Transverse colon (tissue), 4 donors: ENCODE measurements at regions not wholly inside any gene's neighbourhood (a gene's known extent, or its start where the extent isn't known, plus 50 kb on each side); places are given as distances from the start of the nearest gene placed in this dataset.

Experiments
- DNase-seq: peaks from one replicate; pipeline ENCODE4 v3.0.0-alpha.2; 2019
- H3K27ac ChIP-seq, 4 donors: fragments of 200-600 bp; sonication (generic); 2 replicates each; pipeline ENCODE4 v1.5.1; 2016 to 2018; ENCODE audit warnings: inconsistent platforms in 4 of 4
- H3K27me3 ChIP-seq: fragments of 200-600 bp; sonication (generic); 2 replicates; pipeline ENCODE4 v1.5.1; 2017; ENCODE audit warnings: inconsistent platforms
- H3K36me3 ChIP-seq, 4 donors: fragments of 200-600 bp; sonication (generic); 2 replicates each; pipeline ENCODE4 v1.5.1; 2017 to 2019; ENCODE audit warnings: inconsistent platforms in 4 of 4
- H3K4me1 ChIP-seq, 4 donors: fragments of 200-600 bp; sonication (generic); 2 replicates each; pipeline ENCODE4 v1.5.1; 2017 to 2020; ENCODE audit warnings: inconsistent platforms in 4 of 4
- H3K4me3 ChIP-seq, 4 donors: fragments of 200-600 bp; sonication (generic); 1 replicate in 1 of 4; 2 replicates in 3 of 4; pipeline versions ENCODE4 v1.5.1 to v1.6.1; 2017 to 2019; ENCODE audit warnings: inconsistent platforms in 4 of 4
- H3K9me3 ChIP-seq, 2 donors: fragments of 200-600 bp; sonication (generic); 2 replicates each; pipeline ENCODE4 v1.5.1; 2017 to 2019; ENCODE audit warnings: inconsistent platforms in 2 of 2
- EP300 ChIP-seq: sonication (generic); formaldehyde crosslinking; IDR thresholded peaks from one replicate; pipeline ENCODE4 v1.6.1; 2017; ENCODE audit warnings: antibody characterized with exemption, low read depth
- POLR2A ChIP-seq: fragments of 450-650 bp; IDR thresholded peaks from one replicate; pipeline ENCODE4 v1.6.1; 2016; ENCODE audit warnings: antibody characterized with exemption, mild to moderate bottlenecking, moderate library complexity
- POLR2AphosphoS5 ChIP-seq, 3 donors: sonication (generic); formaldehyde crosslinking; IDR thresholded peaks; one replicate each; pipeline ENCODE4 v1.6.1; 2016; ENCODE audit warnings: antibody characterized with exemption in 3 of 3
- WGBS, 2 donors: methylation state at CpG; one replicate each; pipeline ENCODE4 v1.1.5; 2018; ENCODE audit warnings: low coverage in 1 of 2; 5-methylcytosine and 5-hydroxymethylcytosine counted together
- in situ Hi-C, 4 donors: fragments of 200-750 bp; cut with MboI; loops; one replicate each; pipeline versions ENCODE4 v1.15.0 to v1.15.1; 2017; ENCODE audit warnings: low sequenced_read_pairs in 3 of 4, low pct_ligation_motif_present in 1 of 4, low pct_unique_long_range_greater_than_20kb in 1 of 4
- intact Hi-C: fragments of 100-400 bp; cut with DNase I; formaldehyde crosslinking; loops from one replicate; pipeline ENCODE4 v1.15.1; 2023; ENCODE audit warnings: low total_unique reads
- TF ChIP-seq, protein P1 (sequence below), 5 experiments: fragments of 200-600 bp in 3 of 5; fragments of 450-650 bp in 2 of 5; sonication (generic) in 3 of 5; IDR thresholded peaks; 1 replicate in 2 of 5; 2 replicates in 3 of 5; pipeline ENCODE4 v1.5.1; 2016 to 2017; ENCODE audit warnings: antibody characterized with exemption in 5 of 5, inconsistent platforms in 3 of 5, mild to moderate bottlenecking in 2 of 5, moderate library complexity in 1 of 5

DNA sequence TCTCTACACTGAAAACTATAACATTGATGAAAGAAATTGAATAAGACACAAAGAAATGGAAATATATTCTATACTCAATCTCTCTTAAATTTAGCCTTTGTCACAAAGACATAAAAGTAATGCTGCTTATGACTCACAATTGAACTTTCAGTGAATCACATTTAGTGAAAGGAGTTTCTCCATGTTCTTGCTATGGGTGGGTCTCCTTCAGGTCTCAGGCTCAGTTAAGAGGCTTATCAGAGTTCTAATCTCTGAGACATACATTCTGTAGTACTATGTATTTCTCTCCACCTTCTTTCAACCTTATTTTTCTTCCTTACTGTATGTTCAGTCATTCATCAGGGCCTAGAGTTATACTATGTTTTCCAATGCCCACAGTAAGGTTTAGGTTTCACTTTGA lies 220.9 kb downstream of the DTHD1 start:
- intact Hi-C loops = no loop called here
- in situ Hi-C loops = no loop called here

DNA sequence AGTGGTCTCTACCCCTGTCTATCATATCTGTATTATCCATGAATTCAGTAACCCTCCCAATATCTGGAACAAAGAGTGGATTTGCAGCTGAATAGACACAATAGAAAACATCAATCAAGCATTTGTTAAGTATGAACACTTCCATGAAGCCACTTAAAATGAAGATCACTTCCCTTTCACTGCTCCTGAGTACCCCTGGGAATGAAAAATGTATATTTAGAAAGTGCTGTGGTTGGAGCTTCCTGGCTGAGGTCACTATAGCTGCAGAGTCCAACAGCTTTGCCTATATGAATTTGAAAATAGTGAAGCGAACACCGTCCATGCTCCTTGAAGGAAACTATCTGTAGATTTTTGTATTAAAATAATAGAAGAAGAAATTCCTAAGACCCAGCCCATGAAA lies 227.0 kb downstream of the DTHD1 start:
- Histone ChIP-seq H3K36me3 (no peaks in the 10 kb centered on the region), H3K27ac (no peak overlapping the region), H3K4me1 (no peaks in the 10 kb centered on the region), H3K4me3 (no peak overlapping the region), H3K9me3 (no peaks in the 10 kb centered on the region), H3K27me3 (no peaks in the 10 kb centered on the region)
- intact Hi-C loops (no loop called here), in situ Hi-C loops (no loop called here)
- TF ChIP-seq POLR2A (no peak), POLR2AphosphoS5 (IDR thresholded peaks at IDR 0.05) (no peak), EP300 (no peak)
- TF ChIP-seq, protein P1, sequence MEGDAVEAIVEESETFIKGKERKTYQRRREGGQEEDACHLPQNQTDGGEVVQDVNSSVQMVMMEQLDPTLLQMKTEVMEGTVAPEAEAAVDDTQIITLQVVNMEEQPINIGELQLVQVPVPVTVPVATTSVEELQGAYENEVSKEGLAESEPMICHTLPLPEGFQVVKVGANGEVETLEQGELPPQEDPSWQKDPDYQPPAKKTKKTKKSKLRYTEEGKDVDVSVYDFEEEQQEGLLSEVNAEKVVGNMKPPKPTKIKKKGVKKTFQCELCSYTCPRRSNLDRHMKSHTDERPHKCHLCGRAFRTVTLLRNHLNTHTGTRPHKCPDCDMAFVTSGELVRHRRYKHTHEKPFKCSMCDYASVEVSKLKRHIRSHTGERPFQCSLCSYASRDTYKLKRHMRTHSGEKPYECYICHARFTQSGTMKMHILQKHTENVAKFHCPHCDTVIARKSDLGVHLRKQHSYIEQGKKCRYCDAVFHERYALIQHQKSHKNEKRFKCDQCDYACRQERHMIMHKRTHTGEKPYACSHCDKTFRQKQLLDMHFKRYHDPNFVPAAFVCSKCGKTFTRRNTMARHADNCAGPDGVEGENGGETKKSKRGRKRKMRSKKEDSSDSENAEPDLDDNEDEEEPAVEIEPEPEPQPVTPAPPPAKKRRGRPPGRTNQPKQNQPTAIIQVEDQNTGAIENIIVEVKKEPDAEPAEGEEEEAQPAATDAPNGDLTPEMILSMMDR (IDR thresholded peaks at IDR 0.05) = no peak
- 74 to 79% methylated on average over 2 of the region's 2 CpGs for WGBS, 2 donors
- no peak for DNase-seq

More for the DNA sequence above, 220.9 kb downstream of the DTHD1 start:
- Histone ChIP-seq H3K27ac (no peak overlapping the region), H3K9me3 (no peaks in the 10 kb centered on the region), H3K36me3 (no peaks in the 10 kb centered on the region), H3K27me3 (no peaks in the 10 kb centered on the region), H3K4me1 (no peaks in the 10 kb centered on the region), H3K4me3 (no peak overlapping the region)
- DNase-seq = no peak
- TF ChIP-seq POLR2AphosphoS5 (IDR thresholded peaks at IDR 0.05) (no peak), POLR2A (no peak), EP300 (no peak)
- TF ChIP-seq, protein P1 (IDR thresholded peaks at IDR 0.05) = no peak

DNA sequence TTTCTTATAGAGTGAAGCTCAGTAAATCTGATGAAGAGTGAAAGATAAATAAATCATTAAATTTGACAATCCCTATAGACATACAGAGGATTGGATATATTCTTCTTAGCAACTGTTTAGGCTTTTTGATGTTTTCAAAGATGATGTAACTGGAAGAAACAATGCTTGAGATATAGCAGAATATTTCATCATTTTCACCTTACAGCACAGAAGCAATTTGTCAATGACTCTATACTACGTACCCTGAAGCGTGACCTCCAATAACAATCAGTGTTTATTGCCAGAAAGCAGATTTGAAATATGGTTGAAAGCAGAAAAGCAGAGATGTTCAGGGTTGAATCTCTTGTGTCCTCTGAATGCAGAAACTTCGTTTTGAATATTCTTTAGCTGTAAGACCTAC lies 228.4 kb downstream of the DTHD1 start:
- no peak for TF ChIP-seq POLR2A
- TF ChIP-seq POLR2AphosphoS5 (IDR thresholded peaks at IDR 0.05) = no peak
- TF ChIP-seq EP300 = no peak
- Histone ChIP-seq H3K4me1 (no peaks in the 10 kb centered on the region), H3K27ac (no peak overlapping the region), H3K9me3 (no peaks in the 10 kb centered on the region), H3K36me3 (no peaks in the 10 kb centered on the region), H3K4me3 (no peak overlapping the region), H3K27me3 (no peaks in the 10 kb centered on the region)
- 38 to 69% methylated on average over 3 of the region's 3 CpGs for WGBS, 2 donors
- intact Hi-C loops = no loop called here
- in situ Hi-C loops = no loop called here
- DNase-seq = no peak

DNA sequence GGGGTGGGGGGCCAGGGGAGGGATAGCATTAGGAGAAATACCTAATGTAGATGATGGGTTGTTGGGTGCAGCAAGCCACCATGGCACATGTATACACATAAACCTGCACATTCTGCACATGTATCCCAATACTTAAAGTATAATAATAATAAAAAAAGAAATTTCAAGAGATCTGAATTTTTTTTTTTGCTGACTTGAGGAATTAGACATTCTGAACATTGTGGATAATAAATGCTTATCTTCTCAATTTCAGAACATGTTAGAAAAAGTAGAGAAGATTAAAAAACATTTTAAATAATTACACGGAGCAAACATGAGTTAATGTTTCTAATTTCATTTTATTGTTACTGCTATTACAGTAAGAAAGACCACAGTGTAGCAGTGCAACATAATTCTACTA lies 230.4 kb downstream of the DTHD1 start:
- Histone ChIP-seq H3K36me3 (no peaks in the 10 kb centered on the region), H3K27ac (no peak overlapping the region), H3K4me3 (no peak overlapping the region), H3K9me3 (no peaks in the 10 kb centered on the region), H3K27me3 (no peaks in the 10 kb centered on the region), H3K4me1 (no peaks in the 10 kb centered on the region)
- in situ Hi-C loops (no loop called here), intact Hi-C loops (no loop called here)
- TF ChIP-seq, protein P1 (IDR thresholded peaks at IDR 0.05) = no peak
- TF ChIP-seq POLR2AphosphoS5 (IDR thresholded peaks at IDR 0.05) = no peak
- TF ChIP-seq POLR2A = no peak
- TF ChIP-seq EP300 = no peak
- WGBS, 2 donors = 86 to 88% methylated on average over 1 of the region's 1 CpG
- DNase-seq = no peak

DNA sequence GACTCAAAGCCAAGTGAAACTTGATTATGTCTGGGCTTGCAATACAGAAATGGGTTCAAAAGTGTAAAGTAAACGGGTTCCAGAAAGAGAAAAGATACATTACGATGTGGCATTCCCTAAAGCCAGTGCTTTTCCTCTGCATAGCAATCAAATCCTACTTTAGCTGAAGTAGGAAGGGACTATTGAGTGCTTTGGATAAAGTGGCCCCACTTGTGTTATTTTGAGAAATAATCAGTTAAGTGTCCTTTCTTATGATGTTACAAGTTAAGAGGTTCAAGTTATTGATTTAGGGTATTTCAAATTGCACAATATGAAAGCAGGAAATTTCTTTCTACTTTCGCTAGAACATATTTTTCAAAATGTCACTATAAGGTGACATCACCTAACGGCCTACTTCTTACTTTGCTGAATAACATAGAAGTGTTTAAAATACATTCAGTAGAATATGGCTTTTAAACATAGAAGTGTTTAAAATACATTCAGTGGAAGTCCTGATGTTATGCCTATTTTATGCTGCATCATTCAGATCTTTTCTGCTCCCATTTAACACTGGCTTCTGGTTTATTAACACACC lies 235.2 kb downstream of the DTHD1 start:
- H3K27ac ChIP-seq = no peak overlapping the region
- TF ChIP-seq POLR2A (no peak), POLR2AphosphoS5 (IDR thresholded peaks at IDR 0.05) (no peak), EP300 (no peak)
- TF ChIP-seq, protein P1 (IDR thresholded peaks at IDR 0.05) = no peak
- in situ Hi-C loops (no loop called here), intact Hi-C loops (no loop called here)
- no peak overlapping the region for H3K4me3 ChIP-seq
- no peaks in the 10 kb centered on the region for H3K9me3 ChIP-seq
- DNase-seq = no peak
- H3K4me1 ChIP-seq = no peaks in the 10 kb centered on the region
- H3K36me3 ChIP-seq = no peaks in the 10 kb centered on the region
- WGBS, 2 donors = 62 to 73% methylated on average over 4 of the region's 4 CpGs
- no peaks in the 10 kb centered on the region for H3K27me3 ChIP-seq
